SKM-1 (cell line): ENCODE measurements at regions not wholly inside any gene's neighbourhood (a gene's known extent, or its start where the extent isn't known, plus 50 kb on each side); places are given as distances from the start of the nearest gene placed in this dataset.
A peak's percentile ranks its signal among the peaks of the same experiment; 100 is the strongest.

Experiments
- DNase-seq: peaks from one replicate; lab custom pipeline; 2025; ENCODE audit not compliant: unreplicated experiment; lab: John Stamatoyannopoulos, UW

- no peak for DNase-seq
Observed at GRCh38 chr11:29009426-29009825, 901.2 kb downstream of the METTL15 start.

- DNase-seq = peak; percentile 15
Observed at GRCh38 chr11:29008481-29008880, 900.3 kb downstream of the METTL15 start.

DNA sequence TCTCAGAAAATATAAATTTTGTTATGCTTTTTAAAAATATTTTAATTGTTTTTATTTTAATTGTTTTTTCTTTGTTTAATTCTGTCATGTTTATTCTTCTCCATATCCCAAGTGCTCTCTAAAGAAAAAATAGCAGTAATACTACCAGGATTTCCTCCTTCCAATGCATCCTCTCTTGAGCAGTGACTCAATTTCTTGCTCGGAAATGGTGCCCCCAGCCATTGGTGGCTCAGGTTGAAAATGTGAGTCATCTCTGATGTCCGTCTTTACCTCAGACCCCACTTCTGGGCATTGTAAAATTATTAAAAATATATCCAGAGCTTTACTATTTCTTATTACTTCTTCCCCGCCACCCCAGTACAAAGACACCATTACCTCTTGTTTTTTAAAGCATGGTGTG is 898.5 kb downstream of the METTL15 start:
- DNase-seq = no peak

DNA sequence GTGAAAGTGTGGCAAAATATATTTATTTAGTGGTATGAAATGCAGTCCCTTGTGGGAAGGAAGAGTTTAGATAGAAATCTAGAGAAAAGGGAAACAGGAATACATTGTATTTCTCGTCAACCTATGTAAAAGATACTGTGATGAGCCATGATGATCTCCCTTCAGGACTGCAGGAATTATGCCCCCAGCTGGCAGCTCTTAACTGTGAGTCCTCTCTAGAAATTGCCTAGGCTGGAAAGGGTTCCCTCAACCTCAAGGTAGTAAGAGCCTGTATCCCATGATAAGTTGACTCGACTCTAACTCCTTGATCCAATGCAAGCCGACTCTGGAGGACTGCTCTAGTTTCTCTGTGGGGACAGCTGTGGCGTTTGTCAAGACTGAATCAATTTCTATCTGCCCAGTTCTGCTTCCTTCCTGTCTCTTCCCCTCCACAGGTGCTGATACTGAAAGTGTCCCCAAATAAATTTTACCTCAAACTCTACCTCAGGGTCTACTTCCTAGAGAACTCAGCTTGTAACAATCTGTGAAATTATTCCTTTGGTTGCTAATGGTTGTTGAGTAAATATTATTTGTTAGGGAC is 897.3 kb downstream of the METTL15 start:
- no peak for DNase-seq

- DNase-seq = no peak
Observed at GRCh38 chr11:29002816-29003215, 894.6 kb downstream of the METTL15 start.

DNA sequence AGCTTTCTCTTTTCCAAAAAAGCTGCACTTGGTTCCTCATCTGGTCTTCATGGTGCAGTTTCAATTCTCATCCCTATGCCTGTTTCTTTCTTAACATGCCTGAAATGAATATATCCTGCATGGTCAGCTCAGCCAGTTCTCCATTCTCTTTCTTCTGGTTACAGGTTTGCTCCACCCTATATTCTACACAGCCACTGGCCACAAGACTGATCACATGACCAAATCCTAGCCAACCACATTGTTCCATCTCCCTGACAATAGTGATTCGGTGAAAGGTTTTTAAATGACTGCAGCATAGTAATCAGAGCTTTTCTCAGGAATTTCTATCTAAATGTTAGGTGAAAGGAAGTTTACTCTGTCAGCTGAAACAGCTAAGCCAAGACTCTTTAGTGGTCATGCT is 891.4 kb downstream of the METTL15 start:
- DNase-seq = no peak

DNA sequence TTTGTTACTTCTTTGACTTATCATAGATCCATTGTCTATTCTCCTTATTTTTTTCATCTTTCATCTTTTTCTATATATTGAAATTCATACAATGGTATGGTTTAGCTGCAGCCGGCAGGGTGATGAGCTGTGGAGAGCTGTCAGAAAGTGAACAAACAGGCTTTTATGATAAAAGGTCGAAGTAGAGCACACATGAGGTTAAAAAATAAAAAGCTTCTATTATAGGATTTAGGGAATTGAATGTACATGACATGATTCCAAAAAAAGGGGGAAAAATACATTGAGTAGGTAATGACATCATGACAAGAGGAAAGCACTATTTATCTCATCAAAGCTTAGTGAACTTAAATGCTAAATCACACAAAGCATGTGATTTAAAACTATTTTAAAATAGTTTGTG is 884.8 kb downstream of the METTL15 start:
- DNase-seq = no peak

- DNase-seq = no peak
Observed at GRCh38 chr11:28984231-28984630, 876.0 kb downstream of the METTL15 start.

DNA sequence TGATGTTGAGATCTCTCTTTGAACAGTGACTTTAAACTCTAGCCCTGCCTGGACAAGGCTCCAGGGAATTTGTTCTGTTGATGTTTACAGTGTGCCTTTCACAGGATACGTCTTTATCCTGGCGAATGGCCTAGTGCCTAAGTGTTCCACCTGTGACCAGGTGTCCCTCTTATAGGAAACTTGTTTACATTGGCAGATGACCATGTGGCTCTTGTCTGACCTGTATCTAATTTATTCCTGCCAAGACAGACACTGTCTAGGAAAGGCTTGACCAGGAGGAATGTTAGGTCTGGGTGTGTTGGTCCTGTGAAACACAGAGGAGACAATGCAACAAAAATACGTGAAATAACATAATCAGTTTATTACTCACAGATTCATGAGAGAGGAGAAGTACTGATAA is 875.6 kb downstream of the METTL15 start:
- no peak for DNase-seq

- DNase-seq = no peak
Observed at GRCh38 chr11:28981381-28981780, 873.2 kb downstream of the METTL15 start.

DNA sequence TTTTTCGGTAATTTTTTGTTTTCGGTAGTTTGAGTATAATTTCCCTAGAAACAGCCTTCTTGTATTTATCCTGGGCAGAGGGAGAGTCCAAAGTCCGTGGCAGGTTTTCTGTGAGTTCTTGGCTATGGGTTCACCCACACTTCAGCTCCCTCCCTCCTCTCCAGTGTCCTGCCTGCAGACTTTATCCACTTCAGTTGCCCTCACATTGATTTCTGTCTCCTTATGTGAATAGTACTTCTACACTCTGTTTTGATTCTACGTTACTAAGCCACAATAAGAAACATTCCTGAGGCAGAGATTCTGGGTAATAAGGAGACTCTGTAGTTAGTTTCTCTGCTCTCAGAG is 868.6 kb downstream of the METTL15 start:
- no peak for DNase-seq

- DNase-seq = no peak
Observed at GRCh38 chr11:28976012-28976800, 868.0 kb downstream of the METTL15 start.

- no peak for DNase-seq
Observed at GRCh38 chr11:28969832-28970231, 861.6 kb downstream of the METTL15 start.

- DNase-seq = no peak
Observed at GRCh38 chr11:28966951-28967350, 858.8 kb downstream of the METTL15 start.

DNA sequence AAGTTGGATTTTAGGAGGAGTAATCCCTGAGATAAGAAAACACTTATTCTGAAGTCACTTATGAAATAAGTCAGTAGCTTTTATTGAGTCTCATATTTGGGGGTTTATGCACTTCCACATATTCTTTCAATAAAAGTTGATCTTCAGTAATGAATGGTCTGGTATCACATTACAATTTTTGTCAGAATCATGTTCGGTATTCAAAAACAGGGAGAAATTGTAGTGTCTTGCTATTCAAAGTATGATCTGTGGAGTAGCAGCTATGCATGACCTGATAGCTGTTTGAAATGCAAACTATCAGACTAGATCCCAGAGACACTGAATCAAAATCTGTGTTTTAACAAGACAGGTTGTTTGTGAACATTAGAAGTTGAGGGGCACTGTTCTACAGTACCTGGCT is 857.6 kb downstream of the METTL15 start:
- no peak for DNase-seq

- DNase-seq = no peak
Observed at GRCh38 chr11:28964811-28965210, 856.6 kb downstream of the METTL15 start.

- DNase-seq = no peak
Observed at GRCh38 chr11:28963187-28963586, 855.0 kb downstream of the METTL15 start.

GRCh38 chr11:28962502-28962901 is 854.3 kb downstream of the METTL15 start:
- DNase-seq = no peak

- no peak for DNase-seq
Observed at GRCh38 chr11:28961726-28962125, 853.5 kb downstream of the METTL15 start.

GRCh38 chr11:28956446-28956845 is 848.3 kb downstream of the METTL15 start:
- no peak for DNase-seq

GRCh38 chr11:28951191-28951590 is 843.0 kb downstream of the METTL15 start:
- DNase-seq = no peak

DNA sequence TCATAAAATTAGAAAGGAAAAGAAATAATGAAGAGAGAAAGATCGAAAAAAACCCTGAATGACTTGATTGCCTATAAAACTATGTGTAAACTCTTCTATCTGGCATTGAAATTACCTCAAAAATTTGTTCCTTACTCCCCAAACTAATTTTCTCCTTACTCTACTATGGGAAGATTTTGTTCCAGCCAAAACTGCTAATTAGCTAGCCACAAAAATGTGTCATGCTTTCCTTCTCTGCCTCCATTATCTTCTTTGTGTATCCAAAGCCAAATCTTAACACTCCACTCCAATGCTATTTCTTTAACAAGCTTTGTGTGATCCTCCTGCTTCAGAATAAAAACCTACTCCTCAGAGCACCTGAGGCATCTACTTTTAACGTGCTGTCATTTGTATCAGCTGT is 831.2 kb downstream of the METTL15 start:
- no peak for DNase-seq

DNA sequence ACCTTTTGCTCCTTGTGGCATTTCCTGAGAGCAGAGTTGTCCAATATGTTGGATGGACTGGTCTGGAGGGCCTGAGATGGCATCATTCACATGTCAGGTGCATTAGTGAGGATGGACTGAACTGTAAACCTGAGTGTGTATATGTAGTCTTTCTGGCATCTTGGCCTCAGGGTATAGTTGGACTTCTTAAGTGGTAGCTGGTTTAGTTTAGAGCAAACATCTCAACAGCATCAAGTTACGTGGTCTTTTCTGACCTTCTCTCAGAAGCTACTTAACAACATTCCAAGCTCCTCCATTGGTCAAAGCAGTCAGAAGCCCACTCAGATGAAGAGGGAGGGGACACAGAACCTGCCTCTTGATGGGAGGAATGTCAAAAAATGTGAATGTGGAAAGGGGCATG is 829.9 kb downstream of the METTL15 start:
- no peak for DNase-seq
